ENCODE measurements at regions not wholly inside any gene's neighbourhood (a gene's known extent, or its start where the extent isn't known, plus 50 kb on each side); places are given as distances from the start of the nearest gene placed in this dataset.
A peak's percentile ranks its signal among the peaks of the same experiment; 100 is the strongest.
"Not testable (repeated sequence)": the region's sequence is repeated elsewhere in the genome, so short reads cannot be mapped to it uniquely, and the experiment has no call there.

GRCh38 chr1:157315544-157315943 is 177.3 kb upstream of the ETV3 start:
- no peak for DNase-seq
- TF ChIP-seq CTCF (IDR thresholded peaks at IDR 0.05), result no peak
- Mint-ChIP-seq H3K36me3 (ENCODE audit: low read depth) (no peaks in the 10 kb centered on the region; the same call in 1 of the 2 replicates), H3K27ac (no peak overlapping the region), H3K9me3 (peaks cover 10% of the 10 kb centered on the region), H3K27me3 (ENCODE audit: insufficient read depth) (no peaks in the 10 kb centered on the region; the same call in 1 of the 2 replicates), H3K4me3 (no peak overlapping the region), H3K4me1 (ENCODE audit: low read depth) (no peaks in the 10 kb centered on the region; the same call in 1 of the 2 replicates)

- TF ChIP-seq CTCF (IDR thresholded peaks at IDR 0.05), result no peak
- DNase-seq, result no peak
- peaks cover 10% of the 10 kb centered on the region for H3K9me3 Mint-ChIP-seq
- H3K4me3 Mint-ChIP-seq, result no peak overlapping the region
- no peaks in the 10 kb centered on the region; the same call in 1 of the 2 replicates for H3K4me1 Mint-ChIP-seq (ENCODE audit: low read depth)
- no peaks in the 10 kb centered on the region; the same call in 1 of the 2 replicates for H3K36me3 Mint-ChIP-seq (ENCODE audit: low read depth)
- H3K27me3 Mint-ChIP-seq (ENCODE audit: insufficient read depth), result no peaks in the 10 kb centered on the region; the same call in 1 of the 2 replicates
- no peak overlapping the region for H3K27ac Mint-ChIP-seq
These were observed 176.2 kb upstream of the ETV3 start for GRCh38 chr1:157314408-157314807.

GRCh38 chr1:157313240-157313807 is 175.1 kb upstream of the ETV3 start:
- DNase-seq, result no peak
- Mint-ChIP-seq H3K36me3 (ENCODE audit: low read depth) (no peaks in the 10 kb centered on the region; the same call in 1 of the 2 replicates), H3K27ac (no peak overlapping the region), H3K9me3 (peaks cover 10% of the 10 kb centered on the region; the same call in 1 of the 2 replicates), H3K4me3 (no peak overlapping the region), H3K27me3 (ENCODE audit: insufficient read depth) (no peaks in the 10 kb centered on the region; the same call in 1 of the 2 replicates), H3K4me1 (ENCODE audit: low read depth) (no peaks in the 10 kb centered on the region; the same call in 1 of the 2 replicates)
- TF ChIP-seq CTCF (IDR thresholded peaks at IDR 0.05), result no peak

GRCh38 chr1:157312082-157312812 is 174.1 kb upstream of the ETV3 start:
- no peak overlapping the region for H3K4me3 Mint-ChIP-seq
- TF ChIP-seq CTCF (IDR thresholded peaks at IDR 0.05), result no peak
- DNase-seq, result peak; percentile 14
- H3K4me1 Mint-ChIP-seq (ENCODE audit: low read depth), result no peaks in the 10 kb centered on the region; the same call in 1 of the 2 replicates
- peaks cover 4% of the 10 kb centered on the region; the same call in 1 of the 2 replicates for H3K9me3 Mint-ChIP-seq
- no peaks in the 10 kb centered on the region for H3K36me3 Mint-ChIP-seq (ENCODE audit: low read depth)
- no peak overlapping the region for H3K27ac Mint-ChIP-seq
- no peaks in the 10 kb centered on the region; the same call in 1 of the 2 replicates for H3K27me3 Mint-ChIP-seq (ENCODE audit: insufficient read depth)

- no peaks in the 10 kb centered on the region; the same call in 1 of the 2 replicates for H3K27me3 Mint-ChIP-seq (ENCODE audit: insufficient read depth)
- TF ChIP-seq CTCF (IDR thresholded peaks at IDR 0.05), result no peak
- H3K36me3 Mint-ChIP-seq (ENCODE audit: low read depth), result no peaks in the 10 kb centered on the region
- DNase-seq, result no peak
- no peaks in the 10 kb centered on the region; the same call in 1 of the 2 replicates for H3K4me1 Mint-ChIP-seq (ENCODE audit: low read depth)
- H3K27ac Mint-ChIP-seq, result no peak overlapping the region
- H3K9me3 Mint-ChIP-seq, result 0 out of 2 replicates have a peak, but pooled peaks cover 4% of the 10 kb centered on the region
- H3K4me3 Mint-ChIP-seq, result no peak overlapping the region
These were observed 173.5 kb upstream of the ETV3 start for GRCh38 chr1:157311730-157312081.

GRCh38 chr1:157310805-157311729 is 172.9 kb upstream of the ETV3 start:
- not testable (repeated sequence) for H3K9me3 Mint-ChIP-seq; H3K4me1 Mint-ChIP-seq (ENCODE audit: low read depth); DNase-seq; H3K36me3 Mint-ChIP-seq (ENCODE audit: low read depth); H3K27ac Mint-ChIP-seq; H3K27me3 Mint-ChIP-seq (ENCODE audit: insufficient read depth); H3K4me3 Mint-ChIP-seq

Measured in HFFc6 (cell line).